ENCODE measurements at regions not wholly inside any gene's neighbourhood (a gene's known extent, or its start where the extent isn't known, plus 50 kb on each side); places are given as distances from the start of the nearest gene placed in this dataset.

DNA sequence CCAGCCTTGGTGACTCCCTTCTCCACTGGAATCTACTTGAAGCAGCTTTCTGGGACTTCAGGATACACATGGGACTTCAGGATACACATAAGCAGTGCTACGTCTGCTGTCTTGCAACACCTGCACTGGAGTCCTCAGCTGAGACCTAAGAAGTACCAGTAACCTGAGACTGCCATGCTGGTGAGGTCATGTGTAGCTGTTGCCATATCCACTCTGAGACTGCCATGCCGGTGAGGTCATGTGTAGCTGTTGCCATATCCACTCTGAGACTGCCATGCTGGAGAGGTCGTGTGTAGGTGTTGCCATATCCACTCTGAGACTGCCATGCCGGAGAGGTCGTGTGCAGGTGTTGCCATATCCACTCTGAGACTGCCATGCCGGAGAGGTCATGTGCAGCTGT is 937.9 kb downstream of the EFNB2 start (continued):
- TF ChIP-seq, protein P1, sequence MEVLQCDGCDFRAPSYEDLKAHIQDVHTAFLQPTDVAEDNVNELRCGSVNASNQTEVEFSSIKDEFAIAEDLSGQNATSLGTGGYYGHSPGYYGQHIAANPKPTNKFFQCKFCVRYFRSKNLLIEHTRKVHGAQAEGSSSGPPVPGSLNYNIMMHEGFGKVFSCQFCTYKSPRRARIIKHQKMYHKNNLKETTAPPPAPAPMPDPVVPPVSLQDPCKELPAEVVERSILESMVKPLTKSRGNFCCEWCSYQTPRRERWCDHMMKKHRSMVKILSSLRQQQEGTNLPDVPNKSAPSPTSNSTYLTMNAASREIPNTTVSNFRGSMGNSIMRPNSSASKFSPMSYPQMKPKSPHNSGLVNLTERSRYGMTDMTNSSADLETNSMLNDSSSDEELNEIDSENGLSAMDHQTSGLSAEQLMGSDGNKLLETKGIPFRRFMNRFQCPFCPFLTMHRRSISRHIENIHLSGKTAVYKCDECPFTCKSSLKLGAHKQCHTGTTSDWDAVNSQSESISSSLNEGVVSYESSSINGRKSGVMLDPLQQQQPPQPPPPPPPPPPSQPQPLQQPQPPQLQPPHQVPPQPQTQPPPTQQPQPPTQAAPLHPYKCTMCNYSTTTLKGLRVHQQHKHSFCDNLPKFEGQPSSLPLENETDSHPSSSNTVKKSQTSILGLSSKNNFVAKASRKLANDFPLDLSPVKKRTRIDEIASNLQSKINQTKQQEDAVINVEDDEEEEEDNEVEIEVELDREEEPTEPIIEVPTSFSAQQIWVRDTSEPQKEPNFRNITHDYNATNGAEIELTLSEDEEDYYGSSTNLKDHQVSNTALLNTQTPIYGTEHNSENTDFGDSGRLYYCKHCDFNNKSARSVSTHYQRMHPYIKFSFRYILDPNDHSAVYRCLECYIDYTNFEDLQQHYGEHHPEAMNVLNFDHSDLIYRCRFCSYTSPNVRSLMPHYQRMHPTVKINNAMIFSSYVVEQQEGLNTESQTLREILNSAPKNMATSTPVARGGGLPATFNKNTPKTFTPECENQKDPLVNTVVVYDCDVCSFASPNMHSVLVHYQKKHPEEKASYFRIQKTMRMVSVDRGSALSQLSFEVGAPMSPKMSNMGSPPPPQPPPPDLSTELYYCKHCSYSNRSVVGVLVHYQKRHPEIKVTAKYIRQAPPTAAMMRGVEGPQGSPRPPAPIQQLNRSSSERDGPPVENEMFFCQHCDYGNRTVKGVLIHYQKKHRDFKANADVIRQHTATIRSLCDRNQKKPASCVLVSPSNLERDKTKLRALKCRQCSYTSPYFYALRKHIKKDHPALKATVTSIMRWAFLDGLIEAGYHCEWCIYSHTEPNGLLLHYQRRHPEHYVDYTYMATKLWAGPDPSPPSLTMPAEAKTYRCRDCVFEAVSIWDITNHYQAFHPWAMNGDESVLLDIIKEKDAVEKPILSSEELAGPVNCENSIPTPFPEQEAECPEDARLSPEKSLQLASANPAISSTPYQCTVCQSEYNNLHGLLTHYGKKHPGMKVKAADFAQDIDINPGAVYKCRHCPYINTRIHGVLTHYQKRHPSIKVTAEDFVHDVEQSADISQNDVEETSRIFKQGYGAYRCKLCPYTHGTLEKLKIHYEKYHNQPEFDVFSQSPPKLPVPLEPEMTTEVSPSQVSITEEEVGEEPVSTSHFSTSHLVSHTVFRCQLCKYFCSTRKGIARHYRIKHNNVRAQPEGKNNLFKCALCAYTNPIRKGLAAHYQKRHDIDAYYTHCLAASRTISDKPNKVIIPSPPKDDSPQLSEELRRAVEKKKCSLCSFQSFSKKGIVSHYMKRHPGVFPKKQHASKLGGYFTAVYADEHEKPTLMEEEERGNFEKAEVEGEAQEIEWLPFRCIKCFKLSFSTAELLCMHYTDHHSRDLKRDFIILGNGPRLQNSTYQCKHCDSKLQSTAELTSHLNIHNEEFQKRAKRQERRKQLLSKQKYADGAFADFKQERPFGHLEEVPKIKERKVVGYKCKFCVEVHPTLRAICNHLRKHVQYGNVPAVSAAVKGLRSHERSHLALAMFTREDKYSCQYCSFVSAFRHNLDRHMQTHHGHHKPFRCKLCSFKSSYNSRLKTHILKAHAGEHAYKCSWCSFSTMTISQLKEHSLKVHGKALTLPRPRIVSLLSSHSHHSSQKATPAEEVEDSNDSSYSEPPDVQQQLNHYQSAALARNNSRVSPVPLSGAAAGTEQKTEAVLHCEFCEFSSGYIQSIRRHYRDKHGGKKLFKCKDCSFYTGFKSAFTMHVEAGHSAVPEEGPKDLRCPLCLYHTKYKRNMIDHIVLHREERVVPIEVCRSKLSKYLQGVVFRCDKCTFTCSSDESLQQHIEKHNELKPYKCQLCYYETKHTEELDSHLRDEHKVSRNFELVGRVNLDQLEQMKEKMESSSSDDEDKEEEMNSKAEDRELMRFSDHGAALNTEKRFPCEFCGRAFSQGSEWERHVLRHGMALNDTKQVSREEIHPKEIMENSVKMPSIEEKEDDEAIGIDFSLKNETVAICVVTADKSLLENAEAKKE (CRISPR knock-in tag; IDR thresholded peaks at IDR 0.05), result no peak
- no peak for TF ChIP-seq REST (IDR thresholded peaks at IDR 0.05; ENCODE audit: unreplicated experiment)
- TF ChIP-seq EZH2phosphoT487 (IDR thresholded peaks at IDR 0.05; ENCODE audit: unreplicated experiment), result no peak
- TF ChIP-seq CREB1 (CRISPR knock-in tag; IDR thresholded peaks at IDR 0.05; ENCODE audit: low read depth), result no peak
- no peak for TF ChIP-seq STAT1 (IDR thresholded peaks at IDR 0.05; ENCODE audit: unreplicated experiment)
- TF ChIP-seq POLR2AphosphoS5 (IDR thresholded peaks at IDR 0.05; ENCODE audit: low read depth), result no peak
- TF ChIP-seq ZNF114 (CRISPR knock-in tag; IDR thresholded peaks at IDR 0.05), result no peak
- no peak for TF ChIP-seq JUNB (IDR thresholded peaks at IDR 0.05; ENCODE audit: unreplicated experiment)

Measured in GM23338 (cell line).